A673 (cell line): ENCODE measurements at regions not wholly inside any gene's neighbourhood (a gene's known extent, or its start where the extent isn't known, plus 50 kb on each side); places are given as distances from the start of the nearest gene placed in this dataset.

Experiments used
- CTCF ChIP-seq: fragments of 300-800, 200-600 bp; sonication (generic); conservative IDR thresholded peaks from 2 replicates; pipeline ENCODE4 v1.5.1; 2017; ENCODE audit warnings: low read depth, mild to moderate bottlenecking, antibody characterized with exemption, low read length, moderate library complexity, mixed read lengths
- EZH2 ChIP-seq: fragments of 200-600 bp; sonication (generic); IDR thresholded peaks from 2 replicates; pipeline ENCODE4 v1.6.1; 2017; ENCODE audit warnings: borderline replicate concordance, low read depth, mild to moderate bottlenecking, mixed read lengths, antibody characterized with exemption, low read length; ENCODE audit not compliant: poor library complexity, severe bottlenecking

GRCh38 chr5:163377982-163378381 lies 59.4 kb upstream of the CCNG1 start:
- no peak for TF ChIP-seq CTCF
- TF ChIP-seq EZH2: no peak
